SK-N-SH (cell line): ENCODE measurements at regions not wholly inside any gene's neighbourhood (a gene's known extent, or its start where the extent isn't known, plus 50 kb on each side); places are given as distances from the start of the nearest gene placed in this dataset.

Source experiments
- CTCF ChIA-PET: fragments of 300-600, 350-600 bp; formaldehyde crosslinking; extraction: SDS; loops from one replicate; lab custom pipeline; 2021; lab: Yijun Ruan, JAX
- POLR2A ChIA-PET: fragments of 350-600 bp; sonication (Branson Sonifier 250); formaldehyde crosslinking; extraction: SDS; loops from one replicate; lab custom pipeline; 2020; ENCODE audit warnings: antibody characterized with exemption, inconsistent platforms; lab: Yijun Ruan, JAX
- DNase-seq: peaks from one replicate; pipeline ENCODE4 v3.0.0; 2012
- H2AFZ ChIP-seq: fragments of 200-600 bp; sonication (generic); 2 replicates; pipeline ENCODE4 v1.8.1; 2016; ENCODE audit warnings: antibody characterized with exemption, mild to moderate bottlenecking, low read depth
- H3F3A ChIP-seq: fragments of 200-600 bp; sonication (generic); replicated peaks from 2 replicates; pipeline ENCODE3; 2016; ENCODE audit warnings: antibody characterized with exemption, mild to moderate bottlenecking; ENCODE audit not compliant: insufficient read depth
- H3K27ac ChIP-seq, 2 experiments: fragments of 200-500 bp in 1 of 2; fragments of 200-600 bp in 1 of 2; sonication (Bioruptor generic) in 1 of 2; sonication (generic), shearing (Covaris generic) in 1 of 2; 2 replicates each; pipeline versions ENCODE4 v1.5.1 to v1.6.1; 2014 to 2016; ENCODE audit warnings: low read depth in 2 of 2, inconsistent platforms in 1 of 2, low read length in 1 of 2, mild to moderate bottlenecking in 1 of 2, mixed read lengths in 1 of 2
- H3K27me3 ChIP-seq: fragments of 200-600 bp; sonication (generic), shearing (Covaris generic); 2 replicates; pipeline ENCODE4 v1.6.1; 2016; ENCODE audit warnings: mixed run types; ENCODE audit not compliant: insufficient read depth
- H3K36me3 ChIP-seq, 2 experiments: fragments of 200-500 bp in 1 of 2; fragments of 200-600 bp in 1 of 2; sonication (Bioruptor generic) in 1 of 2; sonication (generic) in 1 of 2; replicated peaks in 1 of 2; 2 replicates each; pipeline versions ENCODE3 to v1.5.1; 2014 to 2016; ENCODE audit warnings: low read length in 1 of 2, mild to moderate bottlenecking in 1 of 2; ENCODE audit not compliant: insufficient read depth in 2 of 2, control insufficient read depth in 1 of 2
- H3K4me1 ChIP-seq, 2 experiments: fragments of 200-500 bp in 1 of 2; fragments of 200-600 bp in 1 of 2; sonication (Bioruptor generic) in 1 of 2; sonication (generic), shearing (Covaris generic) in 1 of 2; 2 replicates each; pipeline versions ENCODE4 v1.5.1 to v1.6.1; 2014 to 2016; ENCODE audit warnings: low read depth in 1 of 2, low read length in 1 of 2, mixed run types in 1 of 2; ENCODE audit not compliant: insufficient read depth in 2 of 2, control insufficient read depth in 1 of 2
- H3K4me2 ChIP-seq: fragments of 200-600 bp; sonication (generic), shearing (Covaris generic); 2 replicates; pipeline ENCODE4 v1.6.1; 2017; ENCODE audit warnings: mixed run types
- H3K4me3 ChIP-seq, 2 experiments: fragments of 200-500 bp in 1 of 2; fragments of 200-600 bp in 1 of 2; sonication (Bioruptor generic) in 1 of 2; sonication (generic), shearing (Covaris generic) in 1 of 2; 2 replicates each; pipeline versions ENCODE4 v1.5.1 to v1.8.1; 2014 to 2016; ENCODE audit warnings: low read depth in 2 of 2, inconsistent platforms in 1 of 2, low read length in 1 of 2, mild to moderate bottlenecking in 1 of 2, mixed read lengths in 1 of 2, moderate library complexity in 1 of 2
- H3K79me2 ChIP-seq: fragments of 200-600 bp; sonication (generic); 2 replicates; pipeline ENCODE4 v1.8.1; 2017; ENCODE audit warnings: mild to moderate bottlenecking; ENCODE audit not compliant: insufficient read depth
- H3K9ac ChIP-seq: fragments of 200-600 bp; sonication (generic); 2 replicates; pipeline ENCODE4 v1.6.1; 2017; ENCODE audit warnings: mixed run types
- H3K9me2 ChIP-seq: fragments of 200-600 bp; sonication (generic); 2 replicates; pipeline ENCODE4 v1.6.1; 2017; ENCODE audit warnings: mixed run types
- H3K9me3 ChIP-seq: fragments of 200-600 bp; sonication (generic); 2 replicates; pipeline ENCODE4 v1.6.1; 2017; ENCODE audit warnings: mixed run types, mild to moderate bottlenecking, moderate library complexity
- H4K20me1 ChIP-seq: fragments of 200-600 bp; sonication (generic); 2 replicates; pipeline ENCODE4 v1.6.1; 2017; ENCODE audit warnings: mild to moderate bottlenecking, mixed run types; ENCODE audit not compliant: insufficient read depth
- ELF1 ChIP-seq: IDR thresholded peaks from 2 replicates; pipeline ENCODE4 v1.4.0; 2012
- EP300 ChIP-seq, 2 experiments: IDR thresholded peaks; 2 replicates each; pipeline versions ENCODE4 v1.4.0 to v1.6.1; 2012; ENCODE audit warnings: borderline replicate concordance in 1 of 2, low read depth in 1 of 2, low read length in 1 of 2
- EZH2phosphoT487 ChIP-seq: fragments of 200-600 bp; sonication (generic); IDR thresholded peaks from 2 replicates; pipeline ENCODE4 v1.6.1; 2017; ENCODE audit warnings: low read depth, mixed run types, mild to moderate bottlenecking, antibody characterized with exemption, moderate library complexity, borderline replicate concordance
- GATA2 ChIP-seq: sonication (generic); formaldehyde crosslinking; IDR thresholded peaks from 2 replicates; pipeline ENCODE4 v1.5.0; 2020; ENCODE audit warnings: mild to moderate bottlenecking, missing genetic modification reagents
- IRF3 ChIP-seq: fragments of 150-350 bp; IDR thresholded peaks from 2 replicates; pipeline ENCODE4 v1.6.1; 2016; ENCODE audit warnings: mild to moderate bottlenecking, low read depth, low read length
- JUND ChIP-seq: IDR thresholded peaks from 2 replicates; pipeline ENCODE4 v1.4.0; 2012
- MEF2A ChIP-seq: IDR thresholded peaks from 2 replicates; pipeline ENCODE4 v1.4.0; 2012; ENCODE audit warnings: low read depth, borderline replicate concordance
- NFIC ChIP-seq: IDR thresholded peaks from 2 replicates; pipeline ENCODE4 v1.4.0; 2012; ENCODE audit warnings: borderline replicate concordance
- NRF1 ChIP-seq: IDR thresholded peaks from 2 replicates; pipeline ENCODE4 v1.6.1; 2012; ENCODE audit warnings: low read depth, mild to moderate bottlenecking, low read length
- POLR2AphosphoS5 ChIP-seq: IDR thresholded peaks from 2 replicates; pipeline ENCODE4 v1.6.1; 2012; ENCODE audit warnings: low read depth, low read length
- RCOR1 ChIP-seq: fragments of 150-350 bp; IDR thresholded peaks from 2 replicates; pipeline ENCODE4 v1.6.1; 2017; ENCODE audit warnings: antibody characterized with exemption, low read length
- RFX5 ChIP-seq: IDR thresholded peaks from 2 replicates; pipeline ENCODE4 v1.6.1; 2012; ENCODE audit warnings: mild to moderate bottlenecking, improper control_type of control experiment, low read length
- RXRA ChIP-seq: IDR thresholded peaks from 2 replicates; pipeline ENCODE4 v1.4.0; 2012; ENCODE audit warnings: low read depth, mild to moderate bottlenecking, borderline replicate concordance
- SIN3A ChIP-seq: IDR thresholded peaks from 2 replicates; pipeline ENCODE4 v1.6.1; 2012; ENCODE audit warnings: low read depth, mild to moderate bottlenecking, low read length, moderate library complexity, borderline replicate concordance
- TEAD4 ChIP-seq: IDR thresholded peaks from 2 replicates; pipeline ENCODE4 v1.4.0; 2012; ENCODE audit warnings: mild to moderate bottlenecking, borderline replicate concordance; ENCODE audit not compliant: insufficient read depth
- USF2 ChIP-seq: fragments of 150-350 bp; IDR thresholded peaks from 2 replicates; pipeline ENCODE4 v1.6.1; 2017; ENCODE audit warnings: antibody characterized with exemption, low read length, low read depth, borderline replicate concordance
- YY1 ChIP-seq: IDR thresholded peaks from 2 replicates; pipeline ENCODE4 v1.4.0; 2012; ENCODE audit warnings: low read depth, mild to moderate bottlenecking
- WGBS: methylation state at CpG from one replicate; pipeline ENCODE4 v1.1.6; 2017; ENCODE audit warnings: low lambda C conversion rate; 5-methylcytosine and 5-hydroxymethylcytosine counted together
- TF ChIP-seq, protein P1 (sequence below): IDR thresholded peaks from 2 replicates; pipeline ENCODE4 v1.6.1; 2012; ENCODE audit warnings: mild to moderate bottlenecking, low read depth, low read length, moderate library complexity
- TF ChIP-seq, protein P2 (sequence below): IDR thresholded peaks from 2 replicates; pipeline ENCODE4 v1.4.0; 2012; ENCODE audit warnings: low read depth, borderline replicate concordance

DNA sequence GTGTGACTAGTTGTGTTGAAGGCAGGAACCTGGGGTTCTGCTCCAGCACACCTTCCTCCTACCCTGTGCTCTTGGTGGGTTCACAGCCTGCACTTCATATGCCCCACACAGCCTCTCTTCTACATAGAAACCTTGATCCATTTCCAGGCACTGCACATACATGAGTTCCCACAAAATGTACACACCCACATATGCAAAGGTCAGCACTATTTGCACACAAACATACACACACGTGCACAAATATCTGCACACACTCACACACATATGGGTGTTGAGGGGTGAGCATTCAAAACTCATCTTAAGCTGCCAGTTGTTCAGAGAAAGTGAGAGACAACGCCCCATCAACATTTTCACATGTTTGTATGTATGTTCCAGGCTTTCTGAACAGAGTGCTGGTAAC is 201.0 kb downstream of the BARX2 start:
- Histone ChIP-seq H2AFZ (no peak overlapping the region), H3K27ac (no peak overlapping the region), H4K20me1 (no peaks in the 10 kb centered on the region), H3K27me3 (peaks cover 9% of the 10 kb centered on the region; the same call in 1 of the 2 replicates), H3K4me2 (no peak overlapping the region)
- 20% methylated on average over 2 of the region's 2 CpGs for WGBS
- POLR2A ChIA-PET: no interaction called here
- TF ChIP-seq USF2 (no peak), RFX5 (no peak), EZH2phosphoT487 (no peak), EP300 (IDR thresholded peaks at IDR 0.05; ENCODE audit: borderline replicate concordance in 1 of 2, low read depth in 1 of 2, low read length in 1 of 2) (no peak), YY1 (no peak), RCOR1 (no peak), RXRA (no peak), MEF2A (no peak), NFIC (no peak), SIN3A (no peak), JUND (no peak), NRF1 (no peak), ELF1 (no peak), GATA2 (CRISPR knock-in tag) (no peak), TEAD4 (no peak), IRF3 (no peak), POLR2AphosphoS5 (no peak)
- TF ChIP-seq, protein P1, sequence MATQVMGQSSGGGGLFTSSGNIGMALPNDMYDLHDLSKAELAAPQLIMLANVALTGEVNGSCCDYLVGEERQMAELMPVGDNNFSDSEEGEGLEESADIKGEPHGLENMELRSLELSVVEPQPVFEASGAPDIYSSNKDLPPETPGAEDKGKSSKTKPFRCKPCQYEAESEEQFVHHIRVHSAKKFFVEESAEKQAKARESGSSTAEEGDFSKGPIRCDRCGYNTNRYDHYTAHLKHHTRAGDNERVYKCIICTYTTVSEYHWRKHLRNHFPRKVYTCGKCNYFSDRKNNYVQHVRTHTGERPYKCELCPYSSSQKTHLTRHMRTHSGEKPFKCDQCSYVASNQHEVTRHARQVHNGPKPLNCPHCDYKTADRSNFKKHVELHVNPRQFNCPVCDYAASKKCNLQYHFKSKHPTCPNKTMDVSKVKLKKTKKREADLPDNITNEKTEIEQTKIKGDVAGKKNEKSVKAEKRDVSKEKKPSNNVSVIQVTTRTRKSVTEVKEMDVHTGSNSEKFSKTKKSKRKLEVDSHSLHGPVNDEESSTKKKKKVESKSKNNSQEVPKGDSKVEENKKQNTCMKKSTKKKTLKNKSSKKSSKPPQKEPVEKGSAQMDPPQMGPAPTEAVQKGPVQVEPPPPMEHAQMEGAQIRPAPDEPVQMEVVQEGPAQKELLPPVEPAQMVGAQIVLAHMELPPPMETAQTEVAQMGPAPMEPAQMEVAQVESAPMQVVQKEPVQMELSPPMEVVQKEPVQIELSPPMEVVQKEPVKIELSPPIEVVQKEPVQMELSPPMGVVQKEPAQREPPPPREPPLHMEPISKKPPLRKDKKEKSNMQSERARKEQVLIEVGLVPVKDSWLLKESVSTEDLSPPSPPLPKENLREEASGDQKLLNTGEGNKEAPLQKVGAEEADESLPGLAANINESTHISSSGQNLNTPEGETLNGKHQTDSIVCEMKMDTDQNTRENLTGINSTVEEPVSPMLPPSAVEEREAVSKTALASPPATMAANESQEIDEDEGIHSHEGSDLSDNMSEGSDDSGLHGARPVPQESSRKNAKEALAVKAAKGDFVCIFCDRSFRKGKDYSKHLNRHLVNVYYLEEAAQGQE: no peak
- TF ChIP-seq, protein P2, sequence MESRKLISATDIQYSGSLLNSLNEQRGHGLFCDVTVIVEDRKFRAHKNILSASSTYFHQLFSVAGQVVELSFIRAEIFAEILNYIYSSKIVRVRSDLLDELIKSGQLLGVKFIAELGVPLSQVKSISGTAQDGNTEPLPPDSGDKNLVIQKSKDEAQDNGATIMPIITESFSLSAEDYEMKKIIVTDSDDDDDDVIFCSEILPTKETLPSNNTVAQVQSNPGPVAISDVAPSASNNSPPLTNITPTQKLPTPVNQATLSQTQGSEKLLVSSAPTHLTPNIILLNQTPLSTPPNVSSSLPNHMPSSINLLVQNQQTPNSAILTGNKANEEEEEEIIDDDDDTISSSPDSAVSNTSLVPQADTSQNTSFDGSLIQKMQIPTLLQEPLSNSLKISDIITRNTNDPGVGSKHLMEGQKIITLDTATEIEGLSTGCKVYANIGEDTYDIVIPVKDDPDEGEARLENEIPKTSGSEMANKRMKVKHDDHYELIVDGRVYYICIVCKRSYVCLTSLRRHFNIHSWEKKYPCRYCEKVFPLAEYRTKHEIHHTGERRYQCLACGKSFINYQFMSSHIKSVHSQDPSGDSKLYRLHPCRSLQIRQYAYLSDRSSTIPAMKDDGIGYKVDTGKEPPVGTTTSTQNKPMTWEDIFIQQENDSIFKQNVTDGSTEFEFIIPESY: no peak
- TF ChIP-seq, all 33 proteins: peak for 0
- DNase-seq: no peak
- Histone ChIP-seq H3K9ac (no peak overlapping the region), H3K4me1 (no peaks in the 10 kb centered on the region), H3K9me3 (no peaks in the 10 kb centered on the region), H3K9me2 (no peaks in the 10 kb centered on the region), H3F3A (no peaks in the 10 kb centered on the region), H3K36me3 (no peaks in the 10 kb centered on the region), H3K79me2 (no peaks in the 10 kb centered on the region), H3K4me3 (no peak overlapping the region)
- CTCF ChIA-PET: no interaction called here
